RWPE2 (cell line): ENCODE measurements at regions not wholly inside any gene's neighbourhood (a gene's known extent, or its start where the extent isn't known, plus 50 kb on each side); places are given as distances from the start of the nearest gene placed in this dataset.

ENCODE experiments used
- ATAC-seq: fragments of 200-7000 bp; cut with Tn5 transposase; 3 replicates; pipeline ENCODE4 v1.9.1; 2021; ENCODE audit warnings: low read depth
- DNase-seq: peaks from one replicate; pipeline ENCODE4 v3.0.0-alpha.2; 2020; ENCODE audit warnings: low spot score
- H3K27ac ChIP-seq: fragments of 450-650 bp; 2 replicates; pipeline ENCODE4 v1.5.1; 2017; ENCODE audit warnings: mild to moderate bottlenecking; ENCODE audit not compliant: poor library complexity, severe bottlenecking
- H3K27me3 ChIP-seq: fragments of 250-450 bp; sonication (Bioruptor Pico); 2 replicates; pipeline ENCODE4 v1.5.1; 2021; ENCODE audit warnings: mild to moderate bottlenecking, moderate library complexity; ENCODE audit not compliant: insufficient read depth, poor library complexity, severe bottlenecking
- H3K36me3 ChIP-seq: fragments of 250-450 bp; sonication (Bioruptor Pico); 2 replicates; pipeline ENCODE4 v1.5.1; 2020; ENCODE audit warnings: low read depth, mild to moderate bottlenecking, moderate library complexity
- H3K4me1 ChIP-seq: fragments of 250-450 bp; sonication (Bioruptor Pico); 2 replicates; pipeline ENCODE4 v1.5.1; 2021; ENCODE audit warnings: mild to moderate bottlenecking, moderate library complexity; ENCODE audit not compliant: insufficient read depth, poor library complexity, severe bottlenecking
- H3K4me3 ChIP-seq: fragments of 250-450 bp; sonication (Bioruptor Pico); 2 replicates; pipeline ENCODE4 v1.5.1; 2021; ENCODE audit warnings: mild to moderate bottlenecking, moderate library complexity; ENCODE audit not compliant: severe bottlenecking
- H3K9me3 ChIP-seq: fragments of 250-450 bp; sonication (Bioruptor Pico); 2 replicates; pipeline ENCODE4 v1.5.1; 2021; ENCODE audit warnings: mild to moderate bottlenecking, moderate library complexity; ENCODE audit not compliant: severe bottlenecking
- CTCF ChIP-seq: fragments of 450-650 bp; IDR thresholded peaks from one replicate; pipeline ENCODE4 v1.5.1; 2017; ENCODE audit warnings: mild to moderate bottlenecking, moderate library complexity; ENCODE audit not compliant: poor library complexity, severe bottlenecking

DNA sequence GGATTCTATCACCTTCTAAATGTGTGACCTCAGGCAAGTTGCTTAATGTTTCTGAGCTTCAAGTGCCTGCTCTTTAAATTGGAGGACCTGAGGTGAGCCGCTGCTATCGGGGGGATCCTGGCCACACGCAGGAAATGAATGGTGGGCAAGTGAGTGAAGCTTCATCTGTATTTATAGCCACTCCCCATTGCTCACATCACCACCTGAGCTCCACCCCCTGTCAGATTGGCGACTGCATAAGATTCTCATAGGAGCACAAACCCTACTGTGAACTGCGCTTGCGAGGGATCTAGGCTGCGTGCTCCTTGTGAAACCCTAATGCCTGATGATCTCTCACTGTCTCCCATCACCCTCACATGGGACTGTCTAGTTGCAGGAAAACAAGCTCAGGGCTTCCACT lies 158.6 kb upstream of the CCND2 start:
- H3K9me3 ChIP-seq: no peaks in the 10 kb centered on the region
- no peak for TF ChIP-seq CTCF
- no peaks in the 10 kb centered on the region for H3K27me3 ChIP-seq
- H3K4me3 ChIP-seq: no peak overlapping the region
- no peaks in the 10 kb centered on the region for H3K36me3 ChIP-seq
- H3K27ac ChIP-seq: peak overlapping the region; percentile 98
- ATAC-seq (no peak), DNase-seq (peak; percentile 23)
- peaks cover 55% of the 10 kb centered on the region for H3K4me1 ChIP-seq

GRCh38 chr12:4112734-4113325 lies 160.7 kb upstream of the CCND2 start:
- H3K4me3 ChIP-seq: no peak overlapping the region
- H3K27ac ChIP-seq: peak overlapping the region; percentile 98
- H3K4me1 ChIP-seq: peaks cover 57% of the 10 kb centered on the region
- no peak for TF ChIP-seq CTCF
- H3K36me3 ChIP-seq: no peaks in the 10 kb centered on the region
- no peaks in the 10 kb centered on the region for H3K9me3 ChIP-seq
- H3K27me3 ChIP-seq: no peaks in the 10 kb centered on the region
- peak; percentile 44 for DNase-seq
- ATAC-seq: peak; percentile 2; the same call in 1 of the 3 replicates

- no peak for TF ChIP-seq CTCF
- DNase-seq (no peak), ATAC-seq (no peak)
- Histone ChIP-seq H3K4me1 (peaks cover 52% of the 10 kb centered on the region), H3K36me3 (no peaks in the 10 kb centered on the region), H3K27ac (peak overlapping the region; percentile 98), H3K27me3 (no peaks in the 10 kb centered on the region), H3K9me3 (no peaks in the 10 kb centered on the region), H3K4me3 (no peak overlapping the region)
Measured at GRCh38 chr12:4112290-4112689, 161.3 kb upstream of the CCND2 start.

- Histone ChIP-seq H3K27me3 (no peaks in the 10 kb centered on the region), H3K27ac (no peak overlapping the region), H3K4me1 (peaks cover 39% of the 10 kb centered on the region), H3K4me3 (no peak overlapping the region), H3K9me3 (no peaks in the 10 kb centered on the region), H3K36me3 (no peaks in the 10 kb centered on the region)
- ATAC-seq (no peak), DNase-seq (no peak)
- no peak for TF ChIP-seq CTCF
Measured at GRCh38 chr12:4111010-4111409, 162.6 kb upstream of the CCND2 start.

- no peak for TF ChIP-seq CTCF
- ATAC-seq: no peak
- Histone ChIP-seq H3K9me3 (no peaks in the 10 kb centered on the region), H3K4me1 (peaks cover 27% of the 10 kb centered on the region), H3K27ac (peak overlapping the region; percentile 26), H3K4me3 (no peak overlapping the region), H3K27me3 (no peaks in the 10 kb centered on the region), H3K36me3 (no peaks in the 10 kb centered on the region)
- DNase-seq: no peak
Measured at GRCh38 chr12:4109826-4110225, 163.7 kb upstream of the CCND2 start.
